ENCODE measurements at regions not wholly inside any gene's neighbourhood (a gene's known extent, or its start where the extent isn't known, plus 50 kb on each side); places are given as distances from the start of the nearest gene placed in this dataset.

- no peak for DNase-seq
Observed at GRCh38 chr11:28654191-28654590, 546.0 kb downstream of the METTL15 start.

DNA sequence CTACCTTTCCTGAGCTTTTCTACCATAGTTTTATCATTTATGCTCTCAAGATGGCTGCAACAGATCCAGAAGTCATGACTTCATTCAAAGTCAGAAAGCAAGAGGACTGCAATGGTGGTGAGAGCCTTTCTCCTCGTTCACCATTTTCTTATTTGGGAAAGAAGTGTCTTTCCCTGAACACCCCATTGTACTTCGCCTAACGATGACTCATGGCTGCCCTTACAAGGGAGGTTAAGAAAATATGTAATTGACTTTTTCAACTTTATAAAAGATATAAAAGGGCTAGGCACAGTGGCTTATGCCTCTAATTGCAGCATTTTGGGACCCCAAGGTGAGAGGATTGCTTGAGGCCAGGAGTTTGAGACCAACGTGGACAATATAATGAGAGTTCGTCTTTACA, 541.7 kb downstream of the METTL15 start:
- no peak for DNase-seq

DNA sequence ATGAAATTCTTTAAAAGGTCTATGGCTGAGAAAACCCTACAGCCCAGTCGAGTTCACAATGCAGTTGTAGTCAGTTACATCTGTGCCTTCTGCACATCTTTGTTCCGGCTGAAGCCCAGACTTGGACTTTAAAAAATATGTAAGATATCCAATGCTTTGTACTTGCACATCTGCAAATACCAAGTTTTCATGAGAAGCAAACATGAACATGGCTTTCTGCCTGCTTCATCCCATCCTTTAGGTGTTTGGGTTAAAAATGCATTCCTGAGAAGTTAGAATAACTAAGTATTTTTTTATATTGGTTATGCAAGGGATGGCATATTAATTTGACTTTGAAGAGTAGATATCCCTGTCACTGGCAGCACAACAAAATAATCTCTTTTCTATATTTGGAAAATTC, 528.4 kb downstream of the METTL15 start:
- no peak for DNase-seq

DNA sequence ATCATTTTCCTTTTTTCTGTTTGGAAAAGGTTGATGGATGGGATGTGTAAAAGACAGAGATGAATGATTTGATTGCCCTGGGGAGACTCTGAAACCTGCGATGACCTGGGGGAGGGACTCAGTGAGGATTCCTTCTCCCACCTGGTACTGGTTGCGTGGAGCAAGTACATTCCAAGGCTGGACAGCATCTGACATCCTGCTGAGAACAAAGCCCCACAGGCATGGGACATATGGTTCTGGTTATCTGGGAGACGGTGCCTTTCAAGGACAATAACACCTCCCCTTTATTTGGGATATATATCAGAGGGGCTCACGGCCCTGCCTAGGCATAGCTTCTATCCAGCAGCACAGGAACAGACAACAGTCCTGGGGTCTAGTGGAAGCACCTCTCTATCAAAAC, 527.8 kb downstream of the METTL15 start:
- DNase-seq = peak; percentile 15

- no peak for DNase-seq
Observed at GRCh38 chr11:28632338-28632737, 524.1 kb downstream of the METTL15 start.

DNA sequence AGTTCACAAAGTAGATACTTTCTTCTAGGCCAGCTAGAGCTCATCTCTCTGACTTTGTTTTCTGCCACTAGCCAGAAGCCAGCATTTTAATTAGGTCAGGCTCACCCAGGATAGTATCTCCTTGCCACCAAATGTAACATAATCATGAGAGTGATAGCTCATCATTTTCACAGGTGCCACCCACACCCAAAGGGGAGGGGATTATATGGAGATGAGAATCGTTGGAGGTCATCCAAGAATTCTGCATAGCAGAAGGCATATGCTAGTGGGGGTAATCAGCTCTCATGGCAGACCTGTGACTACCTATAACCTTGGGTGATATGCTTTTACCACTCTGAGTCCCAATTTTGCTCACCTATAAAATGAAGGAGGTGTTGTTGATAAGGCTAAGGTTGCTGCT, 523.0 kb downstream of the METTL15 start:
- no peak for DNase-seq

- no peak for DNase-seq
Observed at GRCh38 chr11:28629235-28629634, 521.0 kb downstream of the METTL15 start.

DNA sequence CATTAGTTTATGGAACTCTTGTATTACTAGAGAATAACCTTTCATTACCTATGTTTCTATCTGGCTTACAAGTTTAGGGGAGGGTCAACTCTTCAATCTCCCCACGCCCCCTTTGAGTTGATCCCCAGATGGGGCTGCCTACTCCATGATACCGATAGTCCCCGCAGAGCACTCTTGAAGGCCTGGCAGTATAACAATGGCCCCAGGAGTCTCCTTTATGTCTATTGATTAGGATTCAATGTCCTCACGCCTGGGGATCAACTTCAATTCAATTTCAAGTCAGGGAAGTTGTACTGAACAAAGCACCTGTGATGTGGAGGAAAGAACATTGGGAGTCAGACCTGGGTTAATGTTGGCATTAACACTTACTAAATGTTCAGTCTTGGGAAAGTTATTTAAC, 520.2 kb downstream of the METTL15 start:
- DNase-seq = no peak

DNA sequence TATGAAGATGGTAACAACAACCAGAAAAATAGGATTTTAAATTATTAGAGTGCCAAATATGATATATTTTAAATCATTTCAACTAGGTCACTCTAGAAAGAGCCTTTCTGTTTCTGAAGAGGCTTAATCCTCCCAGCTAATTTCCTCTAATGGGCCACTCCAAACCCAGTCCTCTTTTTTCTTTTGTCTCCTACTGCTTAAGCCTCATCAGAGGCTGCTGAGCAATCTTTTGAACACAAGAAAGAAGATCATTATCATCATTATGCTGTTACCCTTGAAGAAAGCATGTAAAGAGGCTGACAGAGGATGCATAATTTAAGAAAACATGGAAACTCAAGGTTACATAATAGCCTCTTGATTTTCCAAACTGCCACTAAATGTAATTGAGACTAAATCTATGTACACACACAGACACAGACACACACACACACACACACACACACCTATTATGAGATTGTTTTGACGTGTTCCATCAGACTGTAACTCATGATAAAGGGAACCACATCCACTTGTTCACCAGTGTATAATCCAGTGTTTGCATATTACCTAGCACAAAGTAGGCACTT, 519.6 kb downstream of the METTL15 start:
- peak; percentile 48 for DNase-seq

GRCh38 chr11:28625532-28625931, 517.3 kb downstream of the METTL15 start:
- DNase-seq = no peak

GRCh38 chr11:28621753-28622152, 513.6 kb downstream of the METTL15 start:
- DNase-seq = peak; percentile 21

- no peak for DNase-seq
Observed at GRCh38 chr11:28619846-28620540, 511.8 kb downstream of the METTL15 start.

GRCh38 chr11:28618416-28618815, 510.2 kb downstream of the METTL15 start:
- DNase-seq = no peak

- no peak for DNase-seq
Observed at GRCh38 chr11:28616160-28616965, 508.2 kb downstream of the METTL15 start.

DNA sequence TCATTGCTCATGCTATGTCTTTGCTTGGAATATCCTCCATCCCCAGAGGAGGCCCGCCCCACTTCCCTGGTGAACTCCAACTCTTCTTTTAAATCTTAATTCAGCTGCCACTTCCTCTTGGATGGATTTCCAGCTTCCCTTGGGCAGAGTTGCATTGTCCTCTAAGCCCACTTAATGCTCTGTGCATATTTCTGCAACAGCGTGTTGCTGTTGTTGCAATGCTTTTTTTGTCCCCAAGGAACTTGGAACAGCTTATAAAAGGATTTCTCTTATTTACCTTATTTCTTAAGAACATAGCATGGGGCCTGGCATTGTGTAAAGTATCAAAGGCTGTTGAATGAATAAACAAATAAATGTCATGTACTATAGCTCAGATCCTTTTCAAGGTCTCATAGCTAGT, 507.4 kb downstream of the METTL15 start:
- no peak for DNase-seq

- DNase-seq = no peak
Observed at GRCh38 chr11:28606930-28607329, 498.7 kb downstream of the METTL15 start.

- DNase-seq = no peak
Observed at GRCh38 chr11:28599656-28600055, 491.5 kb downstream of the METTL15 start.

- DNase-seq = no peak
Observed at GRCh38 chr11:28598531-28598930, 490.3 kb downstream of the METTL15 start.

DNA sequence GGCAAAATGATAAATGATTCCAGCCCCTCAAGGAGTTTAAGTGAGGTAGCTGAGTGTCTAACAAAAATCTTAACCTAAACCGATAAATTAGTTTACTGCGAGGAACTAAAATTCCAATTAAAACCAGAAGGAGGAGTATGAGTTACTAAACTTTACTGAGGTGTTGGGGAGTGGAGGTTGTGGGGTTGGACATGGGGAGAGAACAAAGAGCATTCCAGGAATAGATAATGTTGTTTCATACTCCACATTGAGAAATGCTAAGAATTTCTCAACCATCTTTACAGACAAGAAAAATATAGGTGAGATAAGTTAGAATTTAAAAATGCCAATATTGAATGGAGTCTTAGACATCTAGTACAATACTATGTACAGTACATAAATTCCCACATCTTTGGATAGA, 488.6 kb downstream of the METTL15 start:
- no peak for DNase-seq

GRCh38 chr11:28592141-28592540, 484.0 kb downstream of the METTL15 start:
- no peak for DNase-seq

GRCh38 chr11:28584992-28585391, 476.8 kb downstream of the METTL15 start:
- DNase-seq = no peak

DNA sequence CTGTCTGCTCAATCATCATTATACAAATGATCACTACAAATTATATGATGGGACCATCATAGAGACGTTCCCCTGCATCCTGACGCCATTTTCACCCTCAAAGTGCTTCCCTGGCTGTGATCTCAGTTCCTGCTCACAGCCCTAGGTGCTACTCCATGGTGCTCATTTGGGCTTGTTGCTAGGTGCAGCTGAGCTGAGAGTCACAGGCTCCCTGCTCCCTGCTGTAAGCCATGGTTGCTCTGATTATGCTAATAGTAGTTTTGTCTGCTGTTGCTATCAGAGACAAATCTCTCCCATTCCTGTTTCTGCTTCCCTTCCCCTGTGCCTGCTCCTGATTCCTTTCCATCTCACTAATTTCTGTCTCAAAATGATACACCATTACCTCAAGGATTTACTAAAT, 474.3 kb downstream of the METTL15 start:
- DNase-seq = no peak

- no peak for DNase-seq
Observed at GRCh38 chr11:28581286-28582242, 473.4 kb downstream of the METTL15 start.

Measured in eye (tissue), 1 donor.